WTC11 (cell line): ENCODE measurements at regions not wholly inside any gene's neighbourhood (a gene's known extent, or its start where the extent isn't known, plus 50 kb on each side); places are given as distances from the start of the nearest gene placed in this dataset.

Experiments used
- CREB1 ChIP-seq: sonication (generic); formaldehyde crosslinking; IDR thresholded peaks from 2 replicates; pipeline ENCODE4 v1.8.0; 2023; ENCODE audit warnings: mild to moderate bottlenecking, missing genetic modification reagents
- CTCF ChIP-seq: fragments of 200-600 bp; IDR thresholded peaks from 2 replicates; pipeline ENCODE4 v1.8.0; 2022; ENCODE audit warnings: antibody characterized with exemption
- ESRRA ChIP-seq: sonication (generic); formaldehyde crosslinking; IDR thresholded peaks from 2 replicates; pipeline ENCODE4 v1.8.1; 2022; ENCODE audit warnings: mild to moderate bottlenecking, missing genetic modification reagents, borderline replicate concordance
- ZNF263 ChIP-seq: sonication (generic); formaldehyde crosslinking; IDR thresholded peaks from 2 replicates; pipeline ENCODE4 v1.8.1; 2022; ENCODE audit warnings: low read depth, mild to moderate bottlenecking, moderate library complexity, missing genetic modification reagents

GRCh38 chr1:221449801-221450470 is 292.0 kb downstream of the DUSP10 start:
- TF ChIP-seq ZNF263 (CRISPR knock-in tag) (no peak), CREB1 (CRISPR knock-in tag) (no peak), ESRRA (CRISPR knock-in tag) (no peak), CTCF (no peak)
